ENCODE measurements at regions not wholly inside any gene's neighbourhood (a gene's known extent, or its start where the extent isn't known, plus 50 kb on each side); places are given as distances from the start of the nearest gene placed in this dataset.

DNA sequence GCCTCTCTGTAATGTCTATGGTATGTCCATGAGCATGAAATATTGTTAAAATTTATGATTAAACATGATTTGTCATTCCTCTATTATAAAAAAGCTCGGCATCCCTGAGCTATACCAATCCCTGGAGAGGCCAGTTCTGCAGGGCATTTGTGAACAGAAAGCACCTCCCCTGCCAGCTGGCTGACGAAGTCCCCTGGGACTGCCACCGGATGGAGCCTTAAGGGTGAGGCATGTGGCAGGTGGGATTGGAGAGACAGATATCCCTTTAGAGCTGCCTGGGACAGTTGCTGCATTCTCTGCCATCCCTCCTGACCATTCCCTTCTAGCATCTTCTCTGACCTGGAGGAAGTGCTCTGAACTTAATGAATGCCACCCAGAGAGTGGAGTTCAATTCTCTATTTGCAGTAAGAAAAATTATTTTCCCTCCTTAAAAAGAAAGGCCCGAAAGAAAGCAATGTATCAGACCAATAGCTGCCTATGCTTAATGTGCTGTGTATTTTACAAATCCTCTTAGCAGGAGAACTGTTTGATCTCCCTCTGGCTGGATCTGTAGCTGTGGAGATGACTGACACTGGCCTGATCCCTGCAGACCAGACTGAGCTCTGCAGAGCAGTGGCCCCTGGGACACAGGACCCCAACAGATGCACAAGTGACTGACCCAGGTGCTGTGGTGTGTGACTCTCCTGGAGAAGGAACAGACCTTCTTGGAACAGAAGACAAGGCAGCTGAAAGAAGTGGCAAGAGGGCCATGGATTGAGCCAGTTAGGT, 219.0 kb upstream of the NAV2 start:
- H3K4ac ChIP-seq (replicated peaks; ENCODE audit: insufficient read length, low read depth, low read length), result no peak overlapping the region
- H3K4me3 ChIP-seq (ENCODE audit: extremely low read depth in 1 of 4, insufficient read depth in 2 of 4, low read depth in 3 of 4, low read length in 4 of 4), result no peak overlapping the region
- H3K27ac ChIP-seq (ENCODE audit: low read depth, low read length), result no peak overlapping the region
- H3K36me3 ChIP-seq (ENCODE audit: control insufficient read depth in 2 of 4, insufficient read depth in 4 of 4, low read length in 3 of 4), result no peaks in the 10 kb centered on the region
- WGBS, 2 experiments (ENCODE audit: extremely low coverage in 1 of 2, insufficient coverage in 1 of 2, insufficient read length in 1 of 2, insufficient replicate concordance in 2 of 2, low coverage in 1 of 2, low lambda C conversion rate in 2 of 2, missing lambda C conversion rate in 1 of 2), result 80% methylated on average over 4 of the region's 4 CpGs; no CpG with 5 or more reads in 1 of the 2 experiments
- no peak overlapping the region for H2BK12ac ChIP-seq (ENCODE audit: low read depth, low read length)
- no peak overlapping the region for H2AFZ ChIP-seq (ENCODE audit: low read length)
- H3K14ac ChIP-seq (ENCODE audit: insufficient read length), result no peak overlapping the region
- no peaks in the 10 kb centered on the region for H3K23me2 ChIP-seq (ENCODE audit: low read depth, low read length)
- DNase-seq (ENCODE audit: low read depth in 1 of 2, low spot score in 2 of 2), result no peak
- H2BK120ac ChIP-seq (replicated peaks; ENCODE audit: low read depth, low read length), result no peak overlapping the region
- no peak for FAIRE-seq
- no peak overlapping the region for H4K91ac ChIP-seq (replicated peaks; ENCODE audit: insufficient read length, low read length)
- no peak overlapping the region for H3K18ac ChIP-seq (ENCODE audit: extremely low read depth, low read length)
- no peaks in the 10 kb centered on the region for H3K79me1 ChIP-seq (ENCODE audit: low read depth, low read length)
- H3K27me3 ChIP-seq (replicated peaks in 1 of 4; ENCODE audit: control insufficient read depth in 3 of 4, extremely low read depth in 1 of 4, insufficient read depth in 3 of 4, low read length in 3 of 4), result no peaks in the 10 kb centered on the region; a peak in 1 of 7 replicates
- no peak overlapping the region for H3K4me2 ChIP-seq (ENCODE audit: insufficient read depth in 1 of 2, low read depth in 2 of 2, low read length in 2 of 2)
- no peak overlapping the region for H2AK5ac ChIP-seq (ENCODE audit: low read depth, low read length)
- H3K9me3 ChIP-seq (ENCODE audit: insufficient read depth in 2 of 2, low read depth in 1 of 2, low read length in 1 of 2), result no peaks in the 10 kb centered on the region
- H3K23ac ChIP-seq (ENCODE audit: insufficient read length), result no peak overlapping the region
- ChIA-PET POLR2A (ENCODE audit: partially characterized antibody) (no interaction called here), CTCF (ENCODE audit: partially characterized antibody) (interaction anchor here (0.7 to 6.5 kb wide), 8 partner anchors 10 to 416 kb away, joined by 3 to 42 read pairs (median 4); no protein-coding TSS in a partner anchor)
- H2BK20ac ChIP-seq (ENCODE audit: low read length), result no peak overlapping the region
- H3K79me2 ChIP-seq (ENCODE audit: control insufficient read depth in 1 of 2, insufficient read depth in 2 of 2, low read length in 2 of 2), result no peaks in the 10 kb centered on the region
- H4K8ac ChIP-seq (ENCODE audit: extremely low read depth, insufficient read depth, low read length), result no peak overlapping the region
- no peak overlapping the region for H2BK5ac ChIP-seq (ENCODE audit: low read depth, low read length)
- no peak overlapping the region for H2BK15ac ChIP-seq (ENCODE audit: low read length)
- no peak overlapping the region for H3K9ac ChIP-seq (replicated peaks in 1 of 4; ENCODE audit: extremely low read depth in 1 of 4, low read depth in 3 of 4, low read length in 3 of 4)
- H4K5ac ChIP-seq (ENCODE audit: insufficient read length, low read depth, low read length), result no peak overlapping the region
- no peak overlapping the region for H3K56ac ChIP-seq (replicated peaks; ENCODE audit: insufficient read length, low read depth, low read length)
- H3K4me1 ChIP-seq (replicated peaks in 1 of 4; ENCODE audit: control insufficient read depth in 3 of 4, insufficient read depth in 4 of 4, low read length in 3 of 4), result no peaks in the 10 kb centered on the region
- TF ChIP-seq CEBPB (IDR thresholded peaks at IDR 0.05; ENCODE audit: low read depth, low read length), result no peak
- no peak for TF ChIP-seq KDM4A (IDR thresholded peaks at IDR 0.05; ENCODE audit: low read depth, low read length, severe bottlenecking)
- no peak for TF ChIP-seq JUND (IDR thresholded peaks at IDR 0.05; ENCODE audit: low read length)
- no peak for TF ChIP-seq HDAC6 (IDR thresholded peaks at IDR 0.05; ENCODE audit: low read depth, low read length)
- peak; percentile 41 to 60 for TF ChIP-seq RAD21 (IDR thresholded peaks at IDR 0.05 in 1 of 2, conservative IDR thresholded peaks at IDR 0.05 in 1 of 2; ENCODE audit: low read depth in 2 of 2, low read length in 2 of 2)
- no peak for TF ChIP-seq KDM1A (IDR thresholded peaks at IDR 0.05; ENCODE audit: borderline replicate concordance, low read length)
- TF ChIP-seq, protein P1, sequence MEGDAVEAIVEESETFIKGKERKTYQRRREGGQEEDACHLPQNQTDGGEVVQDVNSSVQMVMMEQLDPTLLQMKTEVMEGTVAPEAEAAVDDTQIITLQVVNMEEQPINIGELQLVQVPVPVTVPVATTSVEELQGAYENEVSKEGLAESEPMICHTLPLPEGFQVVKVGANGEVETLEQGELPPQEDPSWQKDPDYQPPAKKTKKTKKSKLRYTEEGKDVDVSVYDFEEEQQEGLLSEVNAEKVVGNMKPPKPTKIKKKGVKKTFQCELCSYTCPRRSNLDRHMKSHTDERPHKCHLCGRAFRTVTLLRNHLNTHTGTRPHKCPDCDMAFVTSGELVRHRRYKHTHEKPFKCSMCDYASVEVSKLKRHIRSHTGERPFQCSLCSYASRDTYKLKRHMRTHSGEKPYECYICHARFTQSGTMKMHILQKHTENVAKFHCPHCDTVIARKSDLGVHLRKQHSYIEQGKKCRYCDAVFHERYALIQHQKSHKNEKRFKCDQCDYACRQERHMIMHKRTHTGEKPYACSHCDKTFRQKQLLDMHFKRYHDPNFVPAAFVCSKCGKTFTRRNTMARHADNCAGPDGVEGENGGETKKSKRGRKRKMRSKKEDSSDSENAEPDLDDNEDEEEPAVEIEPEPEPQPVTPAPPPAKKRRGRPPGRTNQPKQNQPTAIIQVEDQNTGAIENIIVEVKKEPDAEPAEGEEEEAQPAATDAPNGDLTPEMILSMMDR (IDR thresholded peaks at IDR 0.05; ENCODE audit: control extremely low read depth in 1 of 3, insufficient read depth in 1 of 3, low read depth in 1 of 3, low read length in 3 of 3), result peak; percentile 27 to 41 (median 27)
- TF ChIP-seq, protein P2, sequence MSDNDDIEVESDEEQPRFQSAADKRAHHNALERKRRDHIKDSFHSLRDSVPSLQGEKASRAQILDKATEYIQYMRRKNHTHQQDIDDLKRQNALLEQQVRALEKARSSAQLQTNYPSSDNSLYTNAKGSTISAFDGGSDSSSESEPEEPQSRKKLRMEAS (IDR thresholded peaks at IDR 0.05), result no peak
- no peaks in the 10 kb centered on the region for H4K20me1 ChIP-seq (replicated peaks in 1 of 2; ENCODE audit: control insufficient read depth in 1 of 2, insufficient read depth in 2 of 2, low read length in 2 of 2)
